GM18511 (cell line): ENCODE measurements at regions not wholly inside any gene's neighbourhood (a gene's known extent, or its start where the extent isn't known, plus 50 kb on each side); places are given as distances from the start of the nearest gene placed in this dataset.

Source experiments
- ATAC-seq: cut with Tn5 transposase; IDR thresholded peaks from one replicate; pipeline ENCODE4 v1.9.1; 2021; ENCODE audit warnings: mild to moderate bottlenecking, moderate library complexity; ENCODE audit not compliant: unreplicated experiment

DNA sequence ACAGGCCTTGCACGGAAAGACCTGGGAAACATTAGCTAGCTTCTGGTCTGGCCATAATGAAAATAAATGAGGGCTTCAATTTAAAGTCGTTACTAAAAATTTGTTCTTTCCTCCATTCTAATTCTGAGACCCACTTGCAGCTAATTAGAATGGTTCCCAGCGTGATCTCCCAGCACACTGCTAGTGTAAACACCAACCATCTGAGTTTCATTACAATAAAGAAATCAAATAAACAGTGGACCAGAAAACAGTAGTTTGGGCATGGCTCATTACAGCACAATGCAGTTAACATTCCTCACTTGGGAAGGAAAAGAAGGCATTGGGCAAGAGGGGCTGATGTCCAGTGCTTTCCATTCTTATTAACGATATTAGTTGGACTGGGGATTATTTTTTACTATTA lies 410.9 kb upstream of the SOX9 start:
- ATAC-seq, result no peak

DNA sequence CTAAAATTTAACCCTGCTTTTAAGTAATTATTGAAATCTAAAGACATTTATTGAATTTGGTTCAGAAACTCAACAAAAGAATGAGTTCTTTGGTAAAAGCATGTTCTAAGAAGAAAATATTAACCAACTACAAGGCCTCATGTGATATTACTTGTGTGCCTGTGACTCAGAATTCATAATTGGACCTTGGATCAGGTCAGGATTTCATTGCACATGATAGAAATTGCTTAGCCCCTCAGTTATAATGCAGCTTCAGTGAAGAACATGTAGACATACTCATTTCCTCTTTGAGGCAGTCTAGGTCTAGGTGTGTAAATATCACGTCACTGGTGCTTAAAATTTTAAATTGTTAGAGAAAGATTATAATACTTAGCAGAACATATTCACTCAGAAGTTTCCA lies 410.0 kb upstream of the SOX9 start:
- ATAC-seq, result no peak

DNA sequence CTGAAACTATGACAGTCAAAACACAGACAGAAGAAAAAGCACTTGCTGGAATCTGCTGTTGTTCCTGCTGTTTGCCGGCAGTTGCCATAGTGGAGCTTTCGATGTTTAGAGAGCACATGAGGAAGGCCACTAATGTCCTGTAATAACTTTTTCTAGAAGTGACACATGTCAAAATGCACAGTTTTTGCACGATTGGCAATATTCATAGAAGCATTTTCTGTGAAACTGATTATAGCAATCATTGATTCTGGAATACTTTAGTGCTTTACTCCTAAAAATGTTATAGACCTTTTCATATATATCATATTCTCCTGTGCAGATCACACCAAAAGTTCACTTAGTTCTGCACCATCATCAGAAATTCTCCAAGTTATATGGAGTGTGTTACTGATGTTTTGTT lies 407.0 kb upstream of the SOX9 start:
- ATAC-seq, result no peak

- ATAC-seq, result no peak
Measured at GRCh38 chr17:71724339-71724738, 396.5 kb upstream of the SOX9 start.

GRCh38 chr17:71725811-71726210 lies 395.0 kb upstream of the SOX9 start:
- no peak for ATAC-seq

GRCh38 chr17:71726341-71726740 lies 394.5 kb upstream of the SOX9 start:
- ATAC-seq, result no peak

DNA sequence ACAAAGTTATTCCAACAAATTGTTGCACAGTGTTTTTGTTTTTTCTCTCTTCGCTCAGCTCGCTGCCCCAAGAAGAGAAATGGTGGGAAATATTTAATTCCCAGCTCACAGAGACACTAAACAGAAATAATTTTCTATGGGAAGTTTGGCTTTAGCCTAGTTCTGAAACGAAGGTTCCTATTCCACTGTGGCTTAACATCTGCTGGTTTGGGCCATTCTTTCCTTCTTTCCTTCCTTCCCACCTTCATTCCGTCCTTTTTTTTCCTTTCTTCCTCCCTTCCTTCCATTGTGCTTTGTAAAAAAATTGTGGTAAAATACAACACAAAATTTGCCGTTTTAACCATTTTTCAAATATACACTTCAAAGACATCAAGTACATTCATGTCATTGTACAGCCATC lies 393.5 kb upstream of the SOX9 start:
- ATAC-seq, result no peak

DNA sequence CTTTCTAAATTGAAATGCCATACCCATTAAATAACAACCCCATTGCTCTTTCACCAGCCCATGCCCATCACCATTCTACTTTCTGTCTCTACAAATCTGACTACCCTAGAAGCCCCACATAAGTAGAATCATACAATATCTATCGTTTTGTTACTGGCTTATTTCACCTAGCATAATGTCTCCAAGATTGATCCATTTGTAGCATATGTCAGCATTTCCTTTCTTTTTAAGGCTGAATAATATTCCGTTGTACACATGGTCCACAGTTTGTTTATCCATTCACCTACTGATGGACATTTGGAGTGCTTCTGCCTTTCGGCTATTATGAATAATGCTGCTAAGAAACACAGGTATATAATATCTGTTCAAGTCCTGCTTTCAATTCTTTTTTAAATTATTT lies 393.1 kb upstream of the SOX9 start:
- no peak for ATAC-seq

GRCh38 chr17:71730871-71731270 lies 389.9 kb upstream of the SOX9 start:
- ATAC-seq, result no peak

- no peak for ATAC-seq
Measured at GRCh38 chr17:71735893-71736292, 384.9 kb upstream of the SOX9 start.

DNA sequence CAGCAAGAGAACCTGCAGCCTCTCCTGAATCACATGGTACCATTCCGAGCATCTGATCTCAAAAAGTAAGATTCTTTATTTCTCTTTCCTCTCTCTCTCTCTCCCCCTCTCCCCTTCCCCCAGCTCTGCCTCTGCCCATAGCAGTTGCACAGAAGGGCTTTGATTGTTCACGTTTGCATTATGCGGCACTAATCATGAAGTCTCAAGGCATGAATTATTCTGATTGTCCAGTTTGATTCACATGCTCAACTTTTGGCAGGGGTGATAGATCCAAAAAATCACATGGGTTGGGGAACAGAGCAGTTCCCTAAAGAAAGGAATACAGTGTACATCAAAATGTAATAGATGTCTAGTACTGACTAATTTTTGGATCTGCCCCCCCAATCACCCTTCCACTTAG lies 380.0 kb upstream of the SOX9 start:
- ATAC-seq, result no peak

DNA sequence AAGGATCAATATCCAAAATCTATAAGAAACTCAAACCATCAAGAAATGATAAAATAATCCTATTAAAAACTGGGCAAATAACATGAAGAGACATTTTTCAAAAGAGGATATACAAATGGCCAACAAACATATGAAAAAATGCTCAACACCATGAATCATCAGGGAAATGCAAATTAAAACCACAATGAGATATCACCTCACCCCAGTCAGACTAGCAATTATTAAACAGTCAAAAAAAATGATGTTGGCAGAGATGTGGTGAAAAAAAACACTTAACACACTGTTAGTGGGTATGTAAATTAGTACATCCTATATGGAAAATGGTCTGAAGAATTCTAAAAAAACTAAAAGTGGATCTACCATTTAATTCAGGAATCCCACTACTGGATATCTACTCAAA lies 379.0 kb upstream of the SOX9 start:
- ATAC-seq, result no peak

- no peak for ATAC-seq
Measured at GRCh38 chr17:71748872-71749271, 371.9 kb upstream of the SOX9 start.

DNA sequence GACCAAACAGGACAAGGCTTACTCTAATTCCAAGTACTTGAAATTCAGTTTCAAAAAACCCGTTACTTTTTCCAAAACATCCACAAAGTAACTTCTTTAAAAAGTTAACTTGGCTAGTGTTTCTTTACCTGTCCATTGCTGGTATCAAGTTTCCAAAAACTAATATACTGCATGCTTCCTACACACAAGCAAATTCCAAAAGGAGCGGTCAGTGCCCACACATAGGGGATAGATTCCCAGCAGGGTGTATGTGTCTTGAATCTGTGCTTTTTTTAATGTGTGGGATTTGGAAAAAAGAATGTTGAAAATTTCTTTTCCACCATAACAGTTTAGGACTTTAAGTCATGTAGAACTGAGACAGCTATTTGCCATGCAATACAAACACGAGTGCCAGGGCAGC lies 367.8 kb upstream of the SOX9 start:
- ATAC-seq, result no peak

DNA sequence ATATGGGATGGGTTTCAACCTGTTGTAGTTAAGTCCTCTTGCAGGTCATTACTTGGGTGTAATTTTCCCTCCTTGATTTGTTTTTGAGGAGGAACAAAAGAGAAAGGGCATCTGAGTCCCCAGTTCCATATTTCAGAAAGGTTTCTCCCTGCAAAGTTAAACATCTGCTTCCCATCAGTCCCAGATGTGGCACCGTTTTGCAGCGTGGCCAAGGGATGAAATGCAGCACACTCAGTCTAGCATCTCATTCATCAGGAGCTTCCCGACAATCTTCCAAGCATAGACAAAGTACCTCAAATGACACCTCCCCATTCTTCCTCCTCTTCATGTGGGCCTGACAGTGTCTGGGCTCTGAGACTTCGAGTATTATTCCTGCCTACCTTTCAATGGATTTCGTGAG lies 363.7 kb upstream of the SOX9 start:
- no peak for ATAC-seq

GRCh38 chr17:71757956-71758355 lies 362.9 kb upstream of the SOX9 start:
- ATAC-seq, result no peak

GRCh38 chr17:71759422-71760060 lies 361.3 kb upstream of the SOX9 start:
- ATAC-seq, result no peak

GRCh38 chr17:71760062-71760720 lies 360.6 kb upstream of the SOX9 start:
- no peak for ATAC-seq

- no peak for ATAC-seq
Measured at GRCh38 chr17:71762526-71762925, 358.3 kb upstream of the SOX9 start.

DNA sequence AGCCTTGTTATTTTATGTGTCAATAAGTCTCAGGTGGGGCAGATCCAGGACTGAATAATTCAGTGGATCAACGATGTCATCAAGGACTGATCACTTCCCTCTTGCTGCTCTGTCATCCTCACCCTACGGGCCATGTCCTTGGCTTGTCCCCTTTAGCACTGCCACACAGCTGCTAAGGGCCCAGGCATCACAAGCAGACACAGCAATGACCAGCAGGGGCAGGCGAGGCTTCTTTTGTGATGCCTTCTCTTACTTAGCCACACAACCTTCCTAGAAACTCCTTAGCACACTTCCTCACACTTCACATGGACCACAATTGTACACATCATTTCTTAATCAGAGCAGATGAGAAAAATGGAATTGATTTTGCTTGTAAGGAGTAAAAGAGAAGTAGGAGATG lies 356.3 kb upstream of the SOX9 start:
- ATAC-seq, result no peak

GRCh38 chr17:71765437-71765836 lies 355.4 kb upstream of the SOX9 start:
- ATAC-seq, result no peak

DNA sequence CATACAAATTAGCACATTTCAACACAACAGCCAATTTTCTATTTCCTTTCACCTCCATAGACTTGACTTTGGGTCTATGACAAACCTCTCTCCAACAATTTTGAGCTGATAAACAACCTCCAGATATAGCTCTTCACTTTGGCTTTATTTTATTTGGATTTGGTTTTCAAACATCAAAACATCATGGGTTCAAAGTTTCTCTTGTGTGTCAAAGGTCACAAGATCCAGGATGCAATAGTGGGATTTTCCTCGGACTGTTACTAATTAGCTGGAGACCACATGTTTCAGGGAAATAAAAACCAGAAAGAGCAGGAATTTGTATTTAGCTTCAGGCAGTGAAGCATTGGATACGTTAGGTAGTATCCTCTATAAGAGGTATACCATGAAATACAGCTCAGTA lies 351.0 kb upstream of the SOX9 start:
- ATAC-seq, result no peak

DNA sequence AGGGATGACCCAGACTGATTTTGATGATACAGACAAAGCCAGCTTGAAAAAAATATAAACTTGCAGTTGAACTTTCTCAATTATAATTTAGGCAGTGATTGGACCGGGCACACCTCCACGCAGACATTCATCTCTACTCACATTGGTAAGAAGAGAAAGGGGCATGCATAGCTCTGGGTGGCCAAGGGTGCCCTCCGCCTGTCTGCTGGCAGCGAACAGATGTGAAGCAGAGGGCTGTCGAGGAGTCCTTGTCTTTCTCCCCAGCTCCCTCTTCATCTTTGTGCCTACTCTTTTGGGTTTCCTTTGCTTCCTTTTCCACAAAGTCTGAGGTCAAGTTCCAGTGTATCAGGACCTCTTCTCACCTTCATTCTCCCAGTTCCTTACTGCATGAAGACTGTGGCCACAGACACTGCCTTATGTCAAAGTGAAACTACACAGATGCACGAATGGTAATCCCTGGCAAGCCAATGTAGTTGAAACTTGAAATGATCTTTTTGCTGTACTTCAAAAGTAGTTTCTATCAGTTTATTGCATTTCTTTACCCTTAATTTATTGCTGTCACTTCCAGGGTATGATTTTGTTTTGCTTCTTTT lies 343.7 kb upstream of the SOX9 start:
- no peak for ATAC-seq
